HFF-Myc (cell line): ENCODE measurements at regions not wholly inside any gene's neighbourhood (a gene's known extent, or its start where the extent isn't known, plus 50 kb on each side); places are given as distances from the start of the nearest gene placed in this dataset.

ENCODE experiments used
- DNase-seq: peaks from one replicate; pipeline ENCODE4 v3.0.0-alpha.2; 2011; ENCODE audit warnings: low read depth; ENCODE audit errors: extremely low read depth
- H3K4me3 ChIP-seq: replicated peaks from 2 replicates; pipeline ENCODE4 v1.5.1; 2011; ENCODE audit warnings: low read depth, mild to moderate bottlenecking, control low read depth, low read length
- TF ChIP-seq, protein P1 (sequence below): IDR thresholded peaks from 2 replicates; pipeline ENCODE4 v1.5.1; 2012; ENCODE audit warnings: mild to moderate bottlenecking, low read depth, low read length, control low read depth; ENCODE audit errors: missing control alignments

GRCh38 chr10:89966211-89966610, 264.8 kb downstream of the KIF20B start:
- no peak for DNase-seq
- no peak overlapping the region for H3K4me3 ChIP-seq
- TF ChIP-seq, protein P1, sequence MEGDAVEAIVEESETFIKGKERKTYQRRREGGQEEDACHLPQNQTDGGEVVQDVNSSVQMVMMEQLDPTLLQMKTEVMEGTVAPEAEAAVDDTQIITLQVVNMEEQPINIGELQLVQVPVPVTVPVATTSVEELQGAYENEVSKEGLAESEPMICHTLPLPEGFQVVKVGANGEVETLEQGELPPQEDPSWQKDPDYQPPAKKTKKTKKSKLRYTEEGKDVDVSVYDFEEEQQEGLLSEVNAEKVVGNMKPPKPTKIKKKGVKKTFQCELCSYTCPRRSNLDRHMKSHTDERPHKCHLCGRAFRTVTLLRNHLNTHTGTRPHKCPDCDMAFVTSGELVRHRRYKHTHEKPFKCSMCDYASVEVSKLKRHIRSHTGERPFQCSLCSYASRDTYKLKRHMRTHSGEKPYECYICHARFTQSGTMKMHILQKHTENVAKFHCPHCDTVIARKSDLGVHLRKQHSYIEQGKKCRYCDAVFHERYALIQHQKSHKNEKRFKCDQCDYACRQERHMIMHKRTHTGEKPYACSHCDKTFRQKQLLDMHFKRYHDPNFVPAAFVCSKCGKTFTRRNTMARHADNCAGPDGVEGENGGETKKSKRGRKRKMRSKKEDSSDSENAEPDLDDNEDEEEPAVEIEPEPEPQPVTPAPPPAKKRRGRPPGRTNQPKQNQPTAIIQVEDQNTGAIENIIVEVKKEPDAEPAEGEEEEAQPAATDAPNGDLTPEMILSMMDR: no peak

- TF ChIP-seq, protein P1: no peak
- H3K4me3 ChIP-seq: no peak overlapping the region
- DNase-seq: no peak
These were observed 271.9 kb downstream of the KIF20B start for GRCh38 chr10:89973326-89973725.

DNA sequence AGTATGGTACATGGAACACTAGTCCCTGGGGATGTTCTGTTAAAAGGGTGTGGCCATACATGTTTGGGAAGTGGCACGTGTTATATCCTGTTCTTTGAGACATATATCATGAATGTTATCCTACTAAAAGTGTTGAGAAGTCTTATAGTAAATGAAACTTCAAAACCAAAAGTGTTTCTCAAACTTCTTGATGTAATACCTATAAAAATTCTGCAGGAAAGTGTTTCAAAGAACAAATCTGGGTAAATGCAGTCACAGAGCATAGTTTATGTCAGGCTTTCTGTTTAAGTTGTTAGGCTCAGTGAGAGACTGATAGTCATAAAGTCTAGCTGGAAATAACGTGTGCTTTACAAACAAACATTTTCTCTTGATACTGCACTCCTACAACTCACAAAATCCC, 273.7 kb downstream of the KIF20B start:
- H3K4me3 ChIP-seq: no peak overlapping the region
- TF ChIP-seq, protein P1: no peak
- DNase-seq: no peak

DNA sequence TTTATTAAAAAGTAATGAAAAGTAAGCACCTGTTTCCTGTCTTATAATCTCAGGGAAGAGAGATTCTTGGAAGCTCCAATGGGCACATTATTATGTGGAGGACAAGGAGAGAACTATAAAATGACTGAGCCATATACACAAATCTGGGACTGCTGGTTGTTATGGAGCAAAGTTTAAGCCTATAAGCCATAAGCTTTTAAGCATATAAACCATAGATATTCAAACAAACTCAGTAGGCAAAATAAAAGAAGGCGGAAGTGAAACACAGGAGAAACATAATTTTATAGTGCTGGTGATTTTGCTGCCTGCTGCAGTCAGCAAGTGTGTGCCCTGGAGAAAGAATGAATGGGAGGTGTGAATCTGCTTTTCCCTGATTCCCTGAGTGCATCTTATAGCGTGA, 274.4 kb downstream of the KIF20B start:
- no peak for DNase-seq
- no peak overlapping the region for H3K4me3 ChIP-seq
- TF ChIP-seq, protein P1: no peak

- no peak overlapping the region for H3K4me3 ChIP-seq
- no peak for DNase-seq
- TF ChIP-seq, protein P1: no peak
These were observed 276.7 kb downstream of the KIF20B start for GRCh38 chr10:89978081-89978480.

DNA sequence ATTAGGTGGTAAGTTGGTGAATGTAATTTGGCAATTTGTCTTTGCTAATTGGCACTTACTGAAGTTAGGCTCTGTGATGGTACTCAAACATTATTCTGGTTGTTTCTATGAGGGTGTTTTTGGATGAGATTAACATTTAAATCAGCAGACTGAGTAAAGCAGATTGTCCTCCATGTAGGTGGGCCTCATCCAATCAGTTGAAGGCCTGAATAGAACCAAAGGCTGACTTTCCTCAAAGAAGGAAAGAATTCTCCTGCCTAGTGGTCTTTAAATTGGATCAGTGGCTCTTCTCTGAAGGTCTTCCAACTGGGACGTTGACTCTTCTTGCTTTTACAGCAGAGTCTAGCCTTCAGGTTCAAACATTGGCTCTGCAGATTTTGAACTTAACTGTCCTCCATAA, 278.3 kb downstream of the KIF20B start:
- DNase-seq: no peak
- H3K4me3 ChIP-seq: no peak overlapping the region
- TF ChIP-seq, protein P1: no peak

GRCh38 chr10:89980166-89980565, 278.8 kb downstream of the KIF20B start:
- no peak for DNase-seq
- no peak overlapping the region for H3K4me3 ChIP-seq
- TF ChIP-seq, protein P1: no peak
